ENCODE measurements at regions not wholly inside any gene's neighbourhood (a gene's known extent, or its start where the extent isn't known, plus 50 kb on each side); places are given as distances from the start of the nearest gene placed in this dataset.

GRCh38 chr12:115353467-115353866 is 669.5 kb upstream of the TBX3 start:
- no peak for ATAC-seq
- TF ChIP-seq ISL1 (CRISPR knock-in tag; IDR thresholded peaks at IDR 0.05), result no peak
- TF ChIP-seq ARNTL (CRISPR knock-in tag; IDR thresholded peaks at IDR 0.05; ENCODE audit: borderline replicate concordance, low read depth), result no peak
- TF ChIP-seq ESRRG (CRISPR knock-in tag; IDR thresholded peaks at IDR 0.05), result no peak
- no peak for TF ChIP-seq OSR1 (CRISPR knock-in tag; IDR thresholded peaks at IDR 0.05)
- no peak for TF ChIP-seq ZFP30 (CRISPR knock-in tag; IDR thresholded peaks at IDR 0.05)
- no peak for TF ChIP-seq GLIS3 (CRISPR knock-in tag; IDR thresholded peaks at IDR 0.05)

GRCh38 chr12:115351514-115352077 is 667.6 kb upstream of the TBX3 start:
- no peak for ATAC-seq

More at GRCh38 chr12:115351514-115352077, 667.6 kb upstream of the TBX3 start:
- TF ChIP-seq RARB (CRISPR knock-in tag; IDR thresholded peaks at IDR 0.05) (no peak), PATZ1 (CRISPR knock-in tag; IDR thresholded peaks at IDR 0.05; ENCODE audit: borderline replicate concordance) (no peak), TCF4 (CRISPR knock-in tag; IDR thresholded peaks at IDR 0.05; ENCODE audit: borderline replicate concordance) (no peak), SNAI2 (CRISPR knock-in tag; IDR thresholded peaks at IDR 0.05) (no peak), BACH2 (CRISPR knock-in tag; IDR thresholded peaks at IDR 0.05; ENCODE audit: borderline replicate concordance) (no peak), ISL1 (CRISPR knock-in tag; IDR thresholded peaks at IDR 0.05) (no peak), ZNF8 (CRISPR knock-in tag; IDR thresholded peaks at IDR 0.05) (no peak), CSDC2 (CRISPR knock-in tag; IDR thresholded peaks at IDR 0.05) (no peak), ZC3H10 (CRISPR knock-in tag; IDR thresholded peaks at IDR 0.05) (no peak), ESRRG (CRISPR knock-in tag; IDR thresholded peaks at IDR 0.05) (no peak), ZNF565 (CRISPR knock-in tag; conservative IDR thresholded peaks at IDR 0.05; ENCODE audit: low read depth) (no peak), POU6F1 (CRISPR knock-in tag; IDR thresholded peaks at IDR 0.05; ENCODE audit: borderline replicate concordance, low read depth) (no peak), ZFP3 (CRISPR knock-in tag; IDR thresholded peaks at IDR 0.05) (no peak), ZFP30 (CRISPR knock-in tag; IDR thresholded peaks at IDR 0.05) (no peak), OSR1 (CRISPR knock-in tag; IDR thresholded peaks at IDR 0.05) (no peak), TOX (CRISPR knock-in tag; IDR thresholded peaks at IDR 0.05; ENCODE audit: borderline replicate concordance) (no peak), ZNF70 (CRISPR knock-in tag; IDR thresholded peaks at IDR 0.05) (no peak), ARNTL (CRISPR knock-in tag; IDR thresholded peaks at IDR 0.05; ENCODE audit: borderline replicate concordance, low read depth) (no peak), TSHZ2 (CRISPR knock-in tag; IDR thresholded peaks at IDR 0.05) (no peak), CSRNP3 (CRISPR knock-in tag; IDR thresholded peaks at IDR 0.05) (no peak)
